K562 (cell line): ENCODE measurements at regions not wholly inside any gene's neighbourhood (a gene's known extent, or its start where the extent isn't known, plus 50 kb on each side); places are given as distances from the start of the nearest gene placed in this dataset.

Source experiments
- CBFA2T2 ChIP-seq: fragments of 450-650 bp; conservative IDR thresholded peaks from 2 replicates; pipeline ENCODE4 v1.6.1; 2017; ENCODE audit warnings: mild to moderate bottlenecking
- CBX1 ChIP-seq: sonication (generic); IDR thresholded peaks from 2 replicates; pipeline ENCODE4 v1.6.1; 2016; ENCODE audit warnings: antibody characterized with exemption, low read depth, mild to moderate bottlenecking
- CREBBP ChIP-seq: IDR thresholded peaks from one replicate; pipeline ENCODE4 v1.6.1; 2012; ENCODE audit warnings: low read depth, mild to moderate bottlenecking, control low read depth, inconsistent platforms, low read length
- ELF4 ChIP-seq: fragments of 450-650 bp; formaldehyde crosslinking; IDR thresholded peaks from 2 replicates; pipeline ENCODE4 v1.4.0; 2022; ENCODE audit warnings: missing genetic modification characterization
- ETV6 ChIP-seq, 3 experiments: fragments of 150-350 bp in 1 of 3; sonication (generic) in 1 of 3; formaldehyde crosslinking in 1 of 3; IDR thresholded peaks; 2 replicates each; pipeline versions ENCODE4 v1.6.1 to v1.8.0; 2014 to 2022; ENCODE audit warnings: borderline replicate concordance in 2 of 3, low read depth in 2 of 3, antibody characterized with exemption in 1 of 3, low read length in 1 of 3, mild to moderate bottlenecking in 1 of 3, missing genetic modification reagents in 1 of 3
- GABPB1 ChIP-seq: sonication (generic); formaldehyde crosslinking; IDR thresholded peaks from 2 replicates; pipeline ENCODE4 v1.8.0; 2022; ENCODE audit warnings: mild to moderate bottlenecking, missing genetic modification reagents
- HLTF ChIP-seq: fragments of 450-650 bp; IDR thresholded peaks from 2 replicates; pipeline ENCODE4 v1.6.1; 2016
- HMG20B ChIP-seq: fragments of 250-450 bp; sonication (Bioruptor Pico); IDR thresholded peaks from 2 replicates; pipeline ENCODE4 v1.5.0; 2021; ENCODE audit warnings: mild to moderate bottlenecking
- MCM5 ChIP-seq: fragments of 450-650 bp; IDR thresholded peaks from 2 replicates; pipeline ENCODE4 v1.6.1; 2016; ENCODE audit warnings: low read depth
- PHF20 ChIP-seq: fragments of 450-650 bp; IDR thresholded peaks from 2 replicates; pipeline ENCODE4 v1.6.1; 2018; ENCODE audit not compliant: partially characterized antibody
- SLC30A9 ChIP-seq: fragments of 250-450 bp; sonication (Bioruptor Pico); IDR thresholded peaks from 2 replicates; pipeline ENCODE4 v1.8.0; 2022; ENCODE audit warnings: mild to moderate bottlenecking, moderate library complexity
- ZNF384 ChIP-seq: IDR thresholded peaks from 2 replicates; pipeline ENCODE4 v1.6.1; 2012; ENCODE audit warnings: low read depth, low read length, improper control_type of control experiment
- ZNF696 ChIP-seq: fragments of 250-450 bp; sonication (Bioruptor Pico); conservative IDR thresholded peaks from 2 replicates; pipeline ENCODE4 v1.4.0; 2020; ENCODE audit warnings: mild to moderate bottlenecking, moderate library complexity
- TF ChIP-seq, protein P1 (sequence below): fragments of 450-650 bp; formaldehyde crosslinking; IDR thresholded peaks from 2 replicates; pipeline ENCODE4 v1.4.0; 2022; ENCODE audit warnings: missing genetic modification characterization
- TF ChIP-seq, protein P2 (sequence below): fragments of 200-400 bp; formaldehyde crosslinking; IDR thresholded peaks from 2 replicates; pipeline ENCODE4 v1.6.1; 2017; ENCODE audit warnings: mild to moderate bottlenecking, low read depth, low read length, moderate library complexity
- TF ChIP-seq, protein P3 (sequence below): IDR thresholded peaks from 3 replicates; pipeline ENCODE4 v1.6.1; 2011; ENCODE audit warnings: borderline replicate concordance, mild to moderate bottlenecking, moderate library complexity; ENCODE audit not compliant: insufficient read length; ENCODE audit errors: extremely low read depth
- TF ChIP-seq, protein P4 (sequence below): sonication (generic); formaldehyde crosslinking; IDR thresholded peaks from 2 replicates; pipeline ENCODE4 v1.8.1; 2023; ENCODE audit warnings: mild to moderate bottlenecking, missing genetic modification reagents

DNA sequence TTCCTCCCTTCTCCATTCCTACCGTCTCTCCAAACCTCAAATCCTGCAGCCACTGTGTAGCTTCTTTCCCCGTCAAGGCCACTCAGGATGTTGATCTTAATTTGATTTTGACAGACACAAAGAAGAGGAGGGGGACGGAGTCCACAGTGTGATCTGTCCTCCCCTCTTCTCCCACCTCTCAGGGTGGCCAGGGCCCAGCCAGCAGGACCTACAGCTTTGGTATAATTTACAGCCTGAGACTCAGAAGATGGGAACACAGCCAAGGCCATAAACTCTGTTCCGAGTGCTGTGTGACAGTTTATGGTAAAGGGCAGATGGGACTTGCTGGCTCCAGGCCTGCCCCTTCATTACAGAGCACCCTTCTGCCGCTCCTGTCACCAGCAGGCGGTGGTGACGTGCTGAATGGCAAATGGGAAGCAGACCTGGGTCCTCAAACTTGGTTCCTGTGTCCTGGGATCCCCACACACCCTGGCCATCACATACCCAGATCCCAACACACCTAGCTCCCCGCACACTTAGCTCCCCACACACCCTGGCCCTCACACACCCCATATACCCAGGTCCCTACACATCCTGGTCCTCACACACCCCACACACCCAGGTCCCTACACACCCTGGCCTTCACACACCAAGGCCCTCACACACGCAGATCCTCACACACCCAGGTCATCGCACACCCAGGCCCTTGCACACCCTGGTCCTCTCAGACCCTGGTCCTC, 71.6 kb downstream of the CD2 start (continued):
- TF ChIP-seq, protein P1, sequence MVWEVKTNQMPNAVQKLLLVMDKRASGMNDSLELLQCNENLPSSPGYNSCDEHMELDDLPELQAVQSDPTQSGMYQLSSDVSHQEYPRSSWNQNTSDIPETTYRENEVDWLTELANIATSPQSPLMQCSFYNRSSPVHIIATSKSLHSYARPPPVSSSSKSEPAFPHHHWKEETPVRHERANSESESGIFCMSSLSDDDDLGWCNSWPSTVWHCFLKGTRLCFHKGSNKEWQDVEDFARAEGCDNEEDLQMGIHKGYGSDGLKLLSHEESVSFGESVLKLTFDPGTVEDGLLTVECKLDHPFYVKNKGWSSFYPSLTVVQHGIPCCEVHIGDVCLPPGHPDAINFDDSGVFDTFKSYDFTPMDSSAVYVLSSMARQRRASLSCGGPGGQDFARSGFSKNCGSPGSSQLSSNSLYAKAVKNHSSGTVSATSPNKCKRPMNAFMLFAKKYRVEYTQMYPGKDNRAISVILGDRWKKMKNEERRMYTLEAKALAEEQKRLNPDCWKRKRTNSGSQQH (CRISPR knock-in tag) = peak; percentile 97
- TF ChIP-seq PHF20 = no peak
- TF ChIP-seq, protein P2, sequence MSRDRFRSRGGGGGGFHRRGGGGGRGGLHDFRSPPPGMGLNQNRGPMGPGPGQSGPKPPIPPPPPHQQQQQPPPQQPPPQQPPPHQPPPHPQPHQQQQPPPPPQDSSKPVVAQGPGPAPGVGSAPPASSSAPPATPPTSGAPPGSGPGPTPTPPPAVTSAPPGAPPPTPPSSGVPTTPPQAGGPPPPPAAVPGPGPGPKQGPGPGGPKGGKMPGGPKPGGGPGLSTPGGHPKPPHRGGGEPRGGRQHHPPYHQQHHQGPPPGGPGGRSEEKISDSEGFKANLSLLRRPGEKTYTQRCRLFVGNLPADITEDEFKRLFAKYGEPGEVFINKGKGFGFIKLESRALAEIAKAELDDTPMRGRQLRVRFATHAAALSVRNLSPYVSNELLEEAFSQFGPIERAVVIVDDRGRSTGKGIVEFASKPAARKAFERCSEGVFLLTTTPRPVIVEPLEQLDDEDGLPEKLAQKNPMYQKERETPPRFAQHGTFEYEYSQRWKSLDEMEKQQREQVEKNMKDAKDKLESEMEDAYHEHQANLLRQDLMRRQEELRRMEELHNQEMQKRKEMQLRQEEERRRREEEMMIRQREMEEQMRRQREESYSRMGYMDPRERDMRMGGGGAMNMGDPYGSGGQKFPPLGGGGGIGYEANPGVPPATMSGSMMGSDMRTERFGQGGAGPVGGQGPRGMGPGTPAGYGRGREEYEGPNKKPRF = no peak
- TF ChIP-seq HMG20B = no peak
- TF ChIP-seq CBX1 = no peak; the same call in 1 of the 2 replicates
- no peak for TF ChIP-seq ETV6 (IDR thresholded peaks at IDR 0.05; ENCODE audit: borderline replicate concordance in 1 of 2, low read depth in 2 of 2, low read length in 1 of 2)
- no peak for TF ChIP-seq ETV6 (CRISPR knock-in tag; IDR thresholded peaks at IDR 0.05; ENCODE audit: borderline replicate concordance)
- no peak for TF ChIP-seq GABPB1 (CRISPR knock-in tag)
- TF ChIP-seq, protein P3, sequence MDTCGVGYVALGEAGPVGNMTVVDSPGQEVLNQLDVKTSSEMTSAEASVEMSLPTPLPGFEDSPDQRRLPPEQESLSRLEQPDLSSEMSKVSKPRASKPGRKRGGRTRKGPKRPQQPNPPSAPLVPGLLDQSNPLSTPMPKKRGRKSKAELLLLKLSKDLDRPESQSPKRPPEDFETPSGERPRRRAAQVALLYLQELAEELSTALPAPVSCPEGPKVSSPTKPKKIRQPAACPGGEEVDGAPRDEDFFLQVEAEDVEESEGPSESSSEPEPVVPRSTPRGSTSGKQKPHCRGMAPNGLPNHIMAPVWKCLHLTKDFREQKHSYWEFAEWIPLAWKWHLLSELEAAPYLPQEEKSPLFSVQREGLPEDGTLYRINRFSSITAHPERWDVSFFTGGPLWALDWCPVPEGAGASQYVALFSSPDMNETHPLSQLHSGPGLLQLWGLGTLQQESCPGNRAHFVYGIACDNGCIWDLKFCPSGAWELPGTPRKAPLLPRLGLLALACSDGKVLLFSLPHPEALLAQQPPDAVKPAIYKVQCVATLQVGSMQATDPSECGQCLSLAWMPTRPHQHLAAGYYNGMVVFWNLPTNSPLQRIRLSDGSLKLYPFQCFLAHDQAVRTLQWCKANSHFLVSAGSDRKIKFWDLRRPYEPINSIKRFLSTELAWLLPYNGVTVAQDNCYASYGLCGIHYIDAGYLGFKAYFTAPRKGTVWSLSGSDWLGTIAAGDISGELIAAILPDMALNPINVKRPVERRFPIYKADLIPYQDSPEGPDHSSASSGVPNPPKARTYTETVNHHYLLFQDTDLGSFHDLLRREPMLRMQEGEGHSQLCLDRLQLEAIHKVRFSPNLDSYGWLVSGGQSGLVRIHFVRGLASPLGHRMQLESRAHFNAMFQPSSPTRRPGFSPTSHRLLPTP = no peak
- peak; percentile 98 for TF ChIP-seq ELF4
- no peak for TF ChIP-seq ZNF384
- TF ChIP-seq CBFA2T2 = 0 out of 2 replicates have a peak, but pooled peaks have one; percentile 2
- no peak for TF ChIP-seq CREBBP
- no peak for TF ChIP-seq MCM5
- TF ChIP-seq, protein P4, sequence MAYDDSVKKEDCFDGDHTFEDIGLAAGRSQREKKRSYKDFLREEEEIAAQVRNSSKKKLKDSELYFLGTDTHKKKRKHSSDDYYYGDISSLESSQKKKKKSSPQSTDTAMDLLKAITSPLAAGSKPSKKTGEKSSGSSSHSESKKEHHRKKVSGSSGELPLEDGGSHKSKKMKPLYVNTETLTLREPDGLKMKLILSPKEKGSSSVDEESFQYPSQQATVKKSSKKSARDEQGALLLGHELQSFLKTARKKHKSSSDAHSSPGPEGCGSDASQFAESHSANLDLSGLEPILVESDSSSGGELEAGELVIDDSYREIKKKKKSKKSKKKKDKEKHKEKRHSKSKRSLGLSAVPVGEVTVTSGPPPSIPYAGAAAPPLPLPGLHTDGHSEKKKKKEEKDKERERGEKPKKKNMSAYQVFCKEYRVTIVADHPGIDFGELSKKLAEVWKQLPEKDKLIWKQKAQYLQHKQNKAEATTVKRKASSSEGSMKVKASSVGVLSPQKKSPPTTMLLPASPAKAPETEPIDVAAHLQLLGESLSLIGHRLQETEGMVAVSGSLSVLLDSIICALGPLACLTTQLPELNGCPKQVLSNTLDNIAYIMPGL (CRISPR knock-in tag) = no peak
- TF ChIP-seq HLTF = peak; percentile 93
- TF ChIP-seq ZNF696 (CRISPR knock-in tag) = no peak
- TF ChIP-seq SLC30A9 (CRISPR knock-in tag) = no peak
